ENCODE measurements at regions not wholly inside any gene's neighbourhood (a gene's known extent, or its start where the extent isn't known, plus 50 kb on each side); places are given as distances from the start of the nearest gene placed in this dataset.

- no peak overlapping the region for H2AFZ ChIP-seq
- no peak for TF ChIP-seq CTCF (IDR thresholded peaks at IDR 0.05)
- H3K9ac ChIP-seq: no peak overlapping the region
- H3K27me3 ChIP-seq (ENCODE audit: control insufficient read depth, insufficient read depth, low read length): no peaks in the 10 kb centered on the region
- H3K4me1 ChIP-seq: no peaks in the 10 kb centered on the region
- no peaks in the 10 kb centered on the region for H3K36me3 ChIP-seq (ENCODE audit: control insufficient read depth, insufficient read depth, low read length)
- H3K27ac ChIP-seq: no peak overlapping the region
- no peaks in the 10 kb centered on the region for H3K9me3 ChIP-seq (ENCODE audit: control insufficient read depth, low read length)
- no peak overlapping the region for H3K4me3 ChIP-seq (ENCODE audit: low read depth, low read length)
- H3K4me2 ChIP-seq (ENCODE audit: low read length): no peak overlapping the region
- no peaks in the 10 kb centered on the region for H3K79me2 ChIP-seq
These were observed 337.5 kb downstream of the CHRM3 start for GRCh38 chr1:239723776-239724367.

GRCh38 chr1:239725371-239725770 lies 339.0 kb downstream of the CHRM3 start:
- no peak overlapping the region for H3K27ac ChIP-seq
- H2AFZ ChIP-seq: no peak overlapping the region

GRCh38 chr1:239725933-239726332 lies 339.6 kb downstream of the CHRM3 start:
- Histone ChIP-seq H3K4me3 (ENCODE audit: low read depth, low read length) (no peak overlapping the region), H3K79me2 (no peaks in the 10 kb centered on the region), H3K27me3 (ENCODE audit: control insufficient read depth, insufficient read depth, low read length) (no peaks in the 10 kb centered on the region), H3K4me2 (ENCODE audit: low read length) (no peak overlapping the region), H3K9ac (no peak overlapping the region), H2AFZ (no peak overlapping the region), H3K36me3 (ENCODE audit: control insufficient read depth, insufficient read depth, low read length) (no peaks in the 10 kb centered on the region), H3K27ac (no peak overlapping the region), H3K9me3 (ENCODE audit: control insufficient read depth, low read length) (no peaks in the 10 kb centered on the region), H3K4me1 (no peaks in the 10 kb centered on the region)
- no peak for TF ChIP-seq CTCF (IDR thresholded peaks at IDR 0.05)

More at GRCh38 chr1:239725371-239725770, 339.0 kb downstream of the CHRM3 start:
- H3K4me1 ChIP-seq: no peaks in the 10 kb centered on the region
- H3K36me3 ChIP-seq (ENCODE audit: control insufficient read depth, insufficient read depth, low read length): no peaks in the 10 kb centered on the region
- no peak overlapping the region for H3K9ac ChIP-seq
- TF ChIP-seq CTCF (IDR thresholded peaks at IDR 0.05): no peak
- H3K9me3 ChIP-seq (ENCODE audit: control insufficient read depth, low read length): no peaks in the 10 kb centered on the region
- no peak overlapping the region for H3K4me2 ChIP-seq (ENCODE audit: low read length)
- no peaks in the 10 kb centered on the region for H3K27me3 ChIP-seq (ENCODE audit: control insufficient read depth, insufficient read depth, low read length)
- no peak overlapping the region for H3K4me3 ChIP-seq (ENCODE audit: low read depth, low read length)
- H3K79me2 ChIP-seq: no peaks in the 10 kb centered on the region

DNA sequence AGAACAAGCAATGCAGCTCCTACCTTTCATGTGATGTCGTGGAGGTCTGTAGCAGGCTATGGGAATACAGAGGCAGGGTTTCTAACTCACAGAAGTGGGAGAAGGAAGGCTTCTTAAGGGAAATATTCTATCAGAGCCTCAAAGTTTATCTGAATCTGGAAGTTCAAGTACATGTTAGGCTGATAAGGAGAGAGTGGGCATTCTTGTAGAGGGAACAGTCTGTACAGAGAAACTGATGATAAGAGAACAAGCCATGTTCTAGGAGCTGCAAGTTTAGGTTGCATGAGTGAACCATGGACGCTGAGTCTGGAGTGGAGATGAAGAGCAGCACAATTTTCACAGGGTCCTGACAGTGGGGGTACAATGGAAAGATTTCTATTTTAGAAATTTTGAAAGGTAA lies 344.0 kb downstream of the CHRM3 start:
- H3K9me3 ChIP-seq (ENCODE audit: control insufficient read depth, low read length): no peaks in the 10 kb centered on the region
- no peak overlapping the region for H3K4me3 ChIP-seq (ENCODE audit: low read depth, low read length)
- no peak overlapping the region for H3K27ac ChIP-seq
- H3K9ac ChIP-seq: no peak overlapping the region
- no peak for TF ChIP-seq CTCF (IDR thresholded peaks at IDR 0.05)
- H3K36me3 ChIP-seq (ENCODE audit: control insufficient read depth, insufficient read depth, low read length): no peaks in the 10 kb centered on the region
- H3K4me2 ChIP-seq (ENCODE audit: low read length): no peak overlapping the region
- H3K4me1 ChIP-seq: no peaks in the 10 kb centered on the region
- H2AFZ ChIP-seq: no peak overlapping the region
- H3K27me3 ChIP-seq (ENCODE audit: control insufficient read depth, insufficient read depth, low read length): no peaks in the 10 kb centered on the region
- H3K79me2 ChIP-seq: no peaks in the 10 kb centered on the region

DNA sequence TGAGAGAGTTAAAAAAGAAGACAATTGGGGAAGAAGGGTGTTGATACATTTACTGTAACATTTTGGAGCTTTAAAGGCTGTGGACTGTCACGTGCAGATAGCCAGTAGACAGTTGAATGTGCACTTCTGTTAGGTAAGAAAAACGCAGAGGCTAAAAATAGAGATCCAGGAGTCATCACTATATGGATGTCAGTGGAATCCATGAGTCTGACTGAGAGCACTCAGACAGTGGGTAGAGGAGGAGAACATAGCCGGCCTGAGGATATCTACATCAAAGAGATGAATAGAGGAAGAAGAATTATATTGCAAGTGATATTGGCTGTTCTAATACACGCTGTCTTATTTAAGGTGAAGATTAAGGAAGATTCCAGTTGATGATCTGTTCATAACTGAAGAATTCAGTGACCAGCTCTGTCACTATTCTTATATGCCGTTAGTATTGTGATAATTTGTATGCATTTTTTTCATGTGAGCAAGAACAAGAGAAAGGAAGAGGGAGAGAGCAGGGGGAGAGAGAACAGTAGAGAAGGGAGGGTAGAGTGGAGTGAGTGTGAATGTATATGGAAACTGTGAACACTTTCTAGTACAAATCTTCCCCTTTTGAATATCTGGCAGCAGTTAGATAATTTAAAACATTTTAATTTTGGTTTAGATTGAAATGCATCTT lies 344.8 kb downstream of the CHRM3 start:
- no peak overlapping the region for H3K27ac ChIP-seq
- no peak overlapping the region for H3K9ac ChIP-seq
- no peaks in the 10 kb centered on the region for H3K27me3 ChIP-seq (ENCODE audit: control insufficient read depth, insufficient read depth, low read length)
- H2AFZ ChIP-seq: no peak overlapping the region
- H3K4me1 ChIP-seq: no peaks in the 10 kb centered on the region
- H3K9me3 ChIP-seq (ENCODE audit: control insufficient read depth, low read length): no peaks in the 10 kb centered on the region
- H3K79me2 ChIP-seq: no peaks in the 10 kb centered on the region
- H3K36me3 ChIP-seq (ENCODE audit: control insufficient read depth, insufficient read depth, low read length): no peaks in the 10 kb centered on the region
- no peak overlapping the region for H3K4me3 ChIP-seq (ENCODE audit: low read depth, low read length)
- TF ChIP-seq CTCF (IDR thresholded peaks at IDR 0.05): no peak
- no peak overlapping the region for H3K4me2 ChIP-seq (ENCODE audit: low read length)
